CD14-positive monocyte (primary cell): ENCODE measurements at regions not wholly inside any gene's neighbourhood (a gene's known extent, or its start where the extent isn't known, plus 50 kb on each side); places are given as distances from the start of the nearest gene placed in this dataset.
"Not testable (repeated sequence)": the region's sequence is repeated elsewhere in the genome, so short reads cannot be mapped to it uniquely, and the experiment has no call there.

Experiments
- DNase-seq, 3 donors: peaks; one replicate each; pipeline ENCODE4 v3.0.0-alpha.2; 2011 to 2022
- H2AFZ ChIP-seq: 2 replicates; pipeline ENCODE4 v1.6.0; 2012; ENCODE audit warnings: mild to moderate bottlenecking, low read depth, low read length, inconsistent platforms; ENCODE audit not compliant: insufficient read depth, poor library complexity, severe bottlenecking
- H3K27ac ChIP-seq, 2 donors: 1 replicate in 1 of 2; 2 replicates in 1 of 2; pipeline ENCODE4 v1.5.1; 2012 to 2013; ENCODE audit warnings: low read length in 2 of 2, control low read depth in 1 of 2, inconsistent platforms in 1 of 2, low read depth in 1 of 2, mild to moderate bottlenecking in 1 of 2
- H3K27me3 ChIP-seq, 2 donors: one replicate each; pipeline versions ENCODE4 v1.6.0 to v1.6.1; 2011 to 2013; ENCODE audit warnings: low read length in 2 of 2; ENCODE audit not compliant: control insufficient read depth in 2 of 2, insufficient read depth in 2 of 2
- H3K36me3 ChIP-seq, 2 donors: replicated peaks in 1 of 2; 1 replicate in 1 of 2; 2 replicates in 1 of 2; pipeline versions ENCODE4 v1.5.1 to v1.6.1; 2012 to 2013; ENCODE audit warnings: low read length in 2 of 2, control low read depth in 1 of 2, inconsistent platforms in 1 of 2, mild to moderate bottlenecking in 1 of 2; ENCODE audit not compliant: insufficient read depth in 2 of 2, control insufficient read depth in 1 of 2
- H3K4me1 ChIP-seq, 2 donors: 1 replicate in 1 of 2; 2 replicates in 1 of 2; pipeline versions ENCODE4 v1.5.1 to v1.6.1; 2012 to 2013; ENCODE audit warnings: low read length in 2 of 2, control low read depth in 1 of 2, inconsistent platforms in 1 of 2, mild to moderate bottlenecking in 1 of 2, moderate library complexity in 1 of 2; ENCODE audit not compliant: insufficient read depth in 2 of 2, control insufficient read depth in 1 of 2
- H3K4me2 ChIP-seq: replicated peaks from 2 replicates; pipeline ENCODE3; 2012; ENCODE audit warnings: low read length, moderate library complexity, mild to moderate bottlenecking; ENCODE audit not compliant: poor library complexity, severe bottlenecking; ENCODE audit errors: extremely low read depth
- H3K4me3 ChIP-seq, 3 experiments: fragments of 200-600 bp in 1 of 3; sonication (generic) in 1 of 3; replicated peaks in 1 of 3; 1 replicate in 2 of 3; 2 replicates in 1 of 3; pipeline ENCODE4 v1.5.1; 2011 to 2013; ENCODE audit warnings: low read length in 3 of 3, mild to moderate bottlenecking in 3 of 3, control low read depth in 2 of 3, low read depth in 2 of 3, inconsistent platforms in 1 of 3, moderate library complexity in 1 of 3
- H3K79me2 ChIP-seq: 2 replicates; pipeline ENCODE4 v1.6.0; 2012; ENCODE audit warnings: mild to moderate bottlenecking, control low read depth, inconsistent platforms, low read length, moderate library complexity; ENCODE audit not compliant: insufficient read depth
- H3K9ac ChIP-seq: 2 replicates; pipeline ENCODE4 v1.6.0; 2017; ENCODE audit warnings: low read length, mild to moderate bottlenecking; ENCODE audit not compliant: insufficient read depth, poor library complexity, severe bottlenecking
- H3K9me3 ChIP-seq, 2 donors: replicated peaks in 1 of 2; 1 replicate in 1 of 2; 2 replicates in 1 of 2; pipeline versions ENCODE4 v1.5.1 to v1.6.1; 2012 to 2013; ENCODE audit warnings: low read length in 2 of 2, control low read depth in 1 of 2; ENCODE audit not compliant: control insufficient read depth in 1 of 2, insufficient read depth in 1 of 2
- H4K20me1 ChIP-seq: 2 replicates; pipeline ENCODE4 v1.6.0; 2012; ENCODE audit warnings: mild to moderate bottlenecking, low read length, control low read depth, moderate library complexity; ENCODE audit not compliant: insufficient read depth
- H3K27ac Mint-ChIP-seq, 7 donors: one replicate each; pipeline ENCODE4 v1.8.0; 2020; ENCODE audit warnings: mild to moderate bottlenecking in 7 of 7, mixed read lengths in 7 of 7, moderate library complexity in 6 of 7, inconsistent platforms in 2 of 7
- H3K27me3 Mint-ChIP-seq, 3 donors: one replicate each; pipeline ENCODE4 v1.8.0; 2021 to 2022; ENCODE audit warnings: low read depth in 3 of 3, mild to moderate bottlenecking in 3 of 3, mixed read lengths in 3 of 3, moderate library complexity in 3 of 3, inconsistent platforms in 1 of 3
- H3K36me3 Mint-ChIP-seq, 2 donors: one replicate each; pipeline ENCODE4 v1.8.0; 2020; ENCODE audit warnings: mixed read lengths in 2 of 2, inconsistent platforms in 1 of 2, mild to moderate bottlenecking in 1 of 2
- H3K4me1 Mint-ChIP-seq: one replicate; pipeline ENCODE4 v1.8.0; 2020; ENCODE audit warnings: mild to moderate bottlenecking, mixed read lengths
- H3K4me3 Mint-ChIP-seq, 2 donors: one replicate each; pipeline ENCODE4 v1.8.0; 2020; ENCODE audit warnings: mild to moderate bottlenecking in 2 of 2, mixed read lengths in 2 of 2, moderate library complexity in 1 of 2
- H3K9me3 Mint-ChIP-seq, 7 donors: one replicate each; pipeline ENCODE4 v1.8.0; 2020 to 2022; ENCODE audit warnings: mixed read lengths in 7 of 7, mild to moderate bottlenecking in 6 of 7, moderate library complexity in 6 of 7, inconsistent platforms in 2 of 7
- WGBS: methylation state at CpG from one replicate; pipeline ENCODE4 v1.1.5; 2013; ENCODE audit warnings: missing lambda C conversion rate; ENCODE audit not compliant: insufficient coverage; 5-methylcytosine and 5-hydroxymethylcytosine counted together
- intact Hi-C, 2 donors: fragments of 100-400 bp; cut with micrococcal nuclease; formaldehyde crosslinking; loops; one replicate each; pipeline versions ENCODE4 v1.15.0 to v1.15.1; 2023
- TF ChIP-seq, protein P1 (sequence below): fragments of 200-600 bp; IDR thresholded peaks from one replicate; pipeline ENCODE4 v1.8.0; 2022; ENCODE audit warnings: antibody characterized with exemption, mild to moderate bottlenecking

DNA sequence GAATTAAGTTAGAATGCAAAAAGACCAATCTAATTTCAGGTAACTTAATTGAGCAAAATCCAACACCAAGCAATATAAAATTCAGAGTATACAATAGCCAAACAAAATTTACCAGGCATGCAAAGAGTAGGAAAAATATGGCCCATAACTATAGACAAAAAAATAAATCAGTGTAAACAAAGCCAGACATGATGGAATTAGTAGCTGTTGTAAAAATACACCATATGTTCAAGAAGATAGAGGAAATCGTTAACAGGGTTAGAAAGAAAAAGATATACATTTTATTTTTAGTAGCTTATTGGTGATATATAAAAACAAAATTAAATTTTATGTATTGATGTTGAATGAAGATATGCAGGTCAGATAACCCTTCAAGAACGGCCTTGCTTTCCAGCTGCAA lies 621.1 kb upstream of the MIR17HG start:
- Mint-ChIP-seq H3K4me1 (no peaks in the 10 kb centered on the region), H3K4me3 (no peak overlapping the region), H3K36me3 (no peaks in the 10 kb centered on the region), H3K9me3 (peaks cover 2 to 15% (median 12%) of the 10 kb centered on the region in 7 donors), H3K27me3 (peaks cover 0 to 2% (median 0%) of the 10 kb centered on the region in 3 donors), H3K27ac (no peak overlapping the region)
- TF ChIP-seq, protein P1, sequence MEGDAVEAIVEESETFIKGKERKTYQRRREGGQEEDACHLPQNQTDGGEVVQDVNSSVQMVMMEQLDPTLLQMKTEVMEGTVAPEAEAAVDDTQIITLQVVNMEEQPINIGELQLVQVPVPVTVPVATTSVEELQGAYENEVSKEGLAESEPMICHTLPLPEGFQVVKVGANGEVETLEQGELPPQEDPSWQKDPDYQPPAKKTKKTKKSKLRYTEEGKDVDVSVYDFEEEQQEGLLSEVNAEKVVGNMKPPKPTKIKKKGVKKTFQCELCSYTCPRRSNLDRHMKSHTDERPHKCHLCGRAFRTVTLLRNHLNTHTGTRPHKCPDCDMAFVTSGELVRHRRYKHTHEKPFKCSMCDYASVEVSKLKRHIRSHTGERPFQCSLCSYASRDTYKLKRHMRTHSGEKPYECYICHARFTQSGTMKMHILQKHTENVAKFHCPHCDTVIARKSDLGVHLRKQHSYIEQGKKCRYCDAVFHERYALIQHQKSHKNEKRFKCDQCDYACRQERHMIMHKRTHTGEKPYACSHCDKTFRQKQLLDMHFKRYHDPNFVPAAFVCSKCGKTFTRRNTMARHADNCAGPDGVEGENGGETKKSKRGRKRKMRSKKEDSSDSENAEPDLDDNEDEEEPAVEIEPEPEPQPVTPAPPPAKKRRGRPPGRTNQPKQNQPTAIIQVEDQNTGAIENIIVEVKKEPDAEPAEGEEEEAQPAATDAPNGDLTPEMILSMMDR = no peak
- Histone ChIP-seq H3K27ac (no peak overlapping the region), H2AFZ (no peak overlapping the region), H3K36me3 (no peaks in the 10 kb centered on the region), H4K20me1 (no peaks in the 10 kb centered on the region), H3K4me2 (no peak overlapping the region), H3K4me3 (no peak overlapping the region), H3K9ac (no peak overlapping the region), H3K4me1 (no peaks in the 10 kb centered on the region), H3K79me2 (no peaks in the 10 kb centered on the region), H3K27me3 (no peaks in the 10 kb centered on the region), H3K9me3 (peaks cover 0 to 10% of the 10 kb centered on the region in 2 donors)
- no peak for DNase-seq
- no CpG with 5 or more reads among the region's 2 CpGs for WGBS
- intact Hi-C loops = no loop called here

GRCh38 chr13:90732049-90732448 lies 615.4 kb upstream of the MIR17HG start:
- Mint-ChIP-seq H3K27ac (no peak overlapping the region), H3K36me3 (no peaks in the 10 kb centered on the region), H3K4me1 (no peaks in the 10 kb centered on the region), H3K4me3 (no peak overlapping the region), H3K9me3 (peaks cover 14 to 36% (median 26%) of the 10 kb centered on the region in 7 donors), H3K27me3 (peaks cover 0 to 2% (median 2%) of the 10 kb centered on the region in 3 donors)
- TF ChIP-seq, protein P1 = no peak
- no peaks in the 10 kb centered on the region for H4K20me1 ChIP-seq
- no peak overlapping the region for H3K27ac ChIP-seq
- DNase-seq = no peak
- no peaks in the 10 kb centered on the region for H3K79me2 ChIP-seq
- no peak overlapping the region for H3K9ac ChIP-seq
- no peaks in the 10 kb centered on the region for H3K4me1 ChIP-seq
- H2AFZ ChIP-seq = no peak overlapping the region
- intact Hi-C loops = no loop called here
- peaks cover 11 to 12% of the 10 kb centered on the region in 2 donors for H3K9me3 ChIP-seq
- H3K4me3 ChIP-seq = no peak overlapping the region
- no peak overlapping the region for H3K4me2 ChIP-seq
- WGBS = 96% methylated on average over 2 of the region's 2 CpGs
- H3K27me3 ChIP-seq = no peaks in the 10 kb centered on the region
- H3K36me3 ChIP-seq = no peaks in the 10 kb centered on the region

GRCh38 chr13:90734497-90734896 lies 613.0 kb upstream of the MIR17HG start:
- H3K9ac ChIP-seq, H3K36me3 Mint-ChIP-seq, H3K79me2 ChIP-seq, H3K4me1 Mint-ChIP-seq, H4K20me1 ChIP-seq, H3K4me3 ChIP-seq, H3K27ac Mint-ChIP-seq, DNase-seq, H3K27me3 ChIP-seq, H3K4me3 Mint-ChIP-seq, H3K27ac ChIP-seq, H3K27me3 Mint-ChIP-seq, H3K36me3 ChIP-seq, intact Hi-C loops, H3K4me1 ChIP-seq, H2AFZ ChIP-seq, H3K4me2 ChIP-seq: not testable (repeated sequence)
- peaks cover 11 to 12% of the 10 kb centered on the region in 2 donors for H3K9me3 ChIP-seq
- H3K9me3 Mint-ChIP-seq = peaks cover 14 to 36% (median 26%) of the 10 kb centered on the region in 7 donors
